Natural killer cell treated with Interleukin-12 subunit alpha and Interleukin-12 subunit beta and Interleukin-15 and Interleukin-18, amount 100 ng/mL, for 72 hours (primary cell): ENCODE measurements at regions not wholly inside any gene's neighbourhood (a gene's known extent, or its start where the extent isn't known, plus 50 kb on each side); places are given as distances from the start of the nearest gene placed in this dataset.
A peak's percentile ranks its signal among the peaks of the same experiment; 100 is the strongest.
"Not testable (repeated sequence)": the region's sequence is repeated elsewhere in the genome, so short reads cannot be mapped to it uniquely, and the experiment has no call there.

Experiments used
- ATAC-seq, 2 donors: fragments of 150-1000 bp; cut with Tn5 transposase in 1 of 2; sonication (Bioruptor Pico), chemical (Tn5 transposase) in 1 of 2; 2 replicates each; pipeline ENCODE4 v1.10.0; 2021
- DNase-seq: peaks from one replicate; pipeline ENCODE4 v3.0.0; 2022; ENCODE audit warnings: low spot score
- H3K27ac Mint-ChIP-seq, 2 donors: 1 replicate in 1 of 2; 2 replicates in 1 of 2; pipeline ENCODE4 v1.8.0; 2022; ENCODE audit warnings: mixed read lengths in 2 of 2, mild to moderate bottlenecking in 1 of 2, moderate library complexity in 1 of 2
- H3K27me3 Mint-ChIP-seq, 2 donors: 1 replicate in 1 of 2; 2 replicates in 1 of 2; pipeline ENCODE4 v1.8.0; 2022; ENCODE audit warnings: mixed read lengths in 2 of 2
- H3K36me3 Mint-ChIP-seq: one replicate; pipeline ENCODE4 v1.8.0; 2022; ENCODE audit warnings: mixed read lengths
- H3K4me1 Mint-ChIP-seq, 2 donors: 1 replicate in 1 of 2; 2 replicates in 1 of 2; pipeline ENCODE4 v1.8.0; 2022; ENCODE audit warnings: low read depth in 2 of 2, mixed read lengths in 2 of 2, mild to moderate bottlenecking in 1 of 2
- H3K4me3 Mint-ChIP-seq: one replicate; pipeline ENCODE4 v1.8.0; 2022; ENCODE audit warnings: mixed read lengths
- H3K9me3 Mint-ChIP-seq: 2 replicates; pipeline ENCODE4 v1.8.0; 2022; ENCODE audit warnings: mixed read lengths

DNA sequence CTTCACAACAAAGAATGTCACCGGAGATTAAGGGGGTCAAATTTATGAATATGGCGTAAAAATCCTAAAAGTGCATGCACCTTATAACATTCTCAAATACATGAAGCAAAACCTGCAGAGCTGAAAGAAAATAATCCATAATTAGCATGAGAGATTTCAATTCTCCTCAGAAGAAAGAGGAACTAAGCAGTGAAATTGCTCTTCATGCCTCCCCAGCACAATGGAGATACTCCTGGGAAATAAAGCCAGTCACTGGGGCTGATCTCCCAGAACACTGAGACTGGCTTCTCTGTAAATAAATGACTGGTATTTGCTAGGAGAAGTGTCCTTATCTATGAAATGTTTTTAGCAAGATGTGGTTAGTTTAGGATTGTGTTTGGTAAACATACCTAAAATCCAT, 68.1 kb downstream of the GOLGA6L6 start:
- DNase-seq, ATAC-seq, H3K4me1 Mint-ChIP-seq, H3K4me3 Mint-ChIP-seq, H3K36me3 Mint-ChIP-seq, H3K27ac Mint-ChIP-seq, H3K9me3 Mint-ChIP-seq, H3K27me3 Mint-ChIP-seq: not testable (repeated sequence)

DNA sequence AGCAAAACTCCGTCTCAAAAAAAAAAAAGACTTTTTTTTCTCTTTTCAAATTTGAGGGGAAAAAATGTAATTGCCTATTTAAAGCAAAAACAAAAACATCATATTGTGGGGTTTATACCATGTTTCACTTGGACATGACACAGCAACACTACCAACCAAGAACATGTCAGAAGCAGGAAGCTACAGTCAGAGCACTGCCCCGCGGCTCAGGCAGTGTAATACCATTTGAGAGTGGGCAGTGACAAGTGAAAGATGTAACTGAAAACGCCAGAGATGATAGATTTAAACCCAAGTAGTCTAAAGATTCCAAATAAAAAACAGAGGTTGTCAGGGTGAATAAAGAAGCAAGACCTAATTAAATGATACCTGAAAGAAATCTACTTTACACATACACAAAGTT, 68.6 kb downstream of the GOLGA6L6 start:
- not testable (repeated sequence) for H3K9me3 Mint-ChIP-seq

DNA sequence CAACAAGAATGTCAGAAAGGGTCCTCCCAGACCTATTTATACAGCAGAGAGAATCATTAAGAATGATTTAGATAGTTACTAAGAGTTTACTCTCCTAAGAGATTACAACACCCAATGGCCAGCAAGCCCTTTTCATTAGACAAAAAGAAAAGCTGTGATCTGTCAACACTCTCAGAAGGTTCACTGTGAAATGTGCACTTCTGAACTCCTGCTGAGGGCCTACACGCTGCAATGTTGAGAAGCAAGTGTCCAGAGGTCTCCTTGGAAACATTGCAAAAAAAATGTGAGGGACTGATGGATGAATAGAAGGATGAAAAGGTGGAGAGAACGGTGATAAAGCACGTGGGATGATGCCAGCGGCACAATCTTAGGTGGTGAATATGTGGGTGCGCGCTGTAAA, 70.8 kb downstream of the GOLGA6L6 start:
- H3K9me3 Mint-ChIP-seq, H3K4me1 Mint-ChIP-seq, H3K36me3 Mint-ChIP-seq, H3K27me3 Mint-ChIP-seq, H3K27ac Mint-ChIP-seq, ATAC-seq, H3K4me3 Mint-ChIP-seq, DNase-seq: not testable (repeated sequence)

More for the DNA sequence above, 68.6 kb downstream of the GOLGA6L6 start:
- not testable (repeated sequence) for H3K27me3 Mint-ChIP-seq, ATAC-seq, DNase-seq, H3K4me1 Mint-ChIP-seq, H3K4me3 Mint-ChIP-seq, H3K36me3 Mint-ChIP-seq, H3K27ac Mint-ChIP-seq

DNA sequence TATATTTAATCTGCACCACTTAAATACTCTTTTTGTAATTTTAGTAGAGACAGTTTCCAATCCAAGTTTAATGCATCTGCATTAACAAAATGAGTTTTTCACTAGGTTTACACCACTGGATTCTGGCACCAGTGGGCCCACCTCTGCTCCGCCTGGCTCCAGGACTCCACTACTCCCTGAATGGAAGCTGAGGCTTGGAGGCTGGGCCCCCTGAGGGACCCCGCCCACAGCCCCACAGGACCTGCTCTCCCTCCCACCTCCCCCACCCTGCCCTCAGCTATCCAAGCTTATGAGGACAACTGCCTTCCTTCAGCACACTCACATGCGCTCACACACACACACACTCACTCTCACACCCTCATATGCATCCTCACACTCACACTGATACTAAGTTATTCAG, 100.5 kb downstream of the GOLGA6L6 start:
- not testable (repeated sequence) for H3K27ac Mint-ChIP-seq, H3K4me1 Mint-ChIP-seq, H3K9me3 Mint-ChIP-seq, H3K4me3 Mint-ChIP-seq, ATAC-seq, DNase-seq, H3K27me3 Mint-ChIP-seq, H3K36me3 Mint-ChIP-seq

DNA sequence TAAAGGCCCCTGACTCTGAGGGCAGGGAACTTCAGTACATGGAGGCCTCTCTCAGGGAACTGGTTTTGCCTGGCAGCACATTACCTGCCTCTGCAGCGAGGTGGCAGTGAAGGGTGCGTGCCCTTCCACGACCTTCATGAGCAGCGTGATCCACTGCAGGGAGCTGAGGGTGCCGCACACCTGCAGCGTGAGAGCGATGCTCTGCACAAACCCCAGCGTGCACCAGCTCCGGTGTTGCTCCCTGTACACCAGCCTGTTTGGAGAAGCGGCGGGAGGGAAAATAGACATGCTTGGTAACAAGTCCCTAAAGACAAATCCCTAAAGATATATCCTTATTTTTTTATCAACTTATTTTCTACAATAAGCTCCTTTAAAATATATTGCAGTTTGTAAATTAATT, 101.2 kb downstream of the GOLGA6L6 start:
- not testable (repeated sequence) for H3K27ac Mint-ChIP-seq, H3K9me3 Mint-ChIP-seq, H3K4me1 Mint-ChIP-seq, H3K27me3 Mint-ChIP-seq, DNase-seq, H3K4me3 Mint-ChIP-seq, ATAC-seq, H3K36me3 Mint-ChIP-seq

DNA sequence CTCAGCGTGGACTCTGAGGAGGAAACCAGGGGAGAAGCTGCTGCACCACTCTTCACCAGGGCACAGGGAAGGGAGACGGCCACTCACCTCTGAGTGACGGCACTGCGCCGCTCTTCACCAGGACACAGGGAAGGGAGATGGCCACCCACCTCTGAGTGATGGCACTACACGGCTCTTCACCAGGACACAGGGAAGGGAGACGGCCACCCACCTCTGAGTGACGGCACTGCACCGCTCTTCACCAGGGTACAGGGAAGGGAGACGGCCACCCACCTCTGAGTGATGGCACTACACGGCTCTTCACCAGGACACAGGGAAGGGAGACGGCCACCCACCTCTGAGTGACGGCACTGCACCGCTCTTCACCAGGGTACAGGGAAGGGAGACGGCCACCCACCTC, 102.5 kb downstream of the GOLGA6L6 start:
- not testable (repeated sequence) for H3K27me3 Mint-ChIP-seq, H3K4me3 Mint-ChIP-seq, H3K9me3 Mint-ChIP-seq, DNase-seq, H3K27ac Mint-ChIP-seq, ATAC-seq, H3K36me3 Mint-ChIP-seq, H3K4me1 Mint-ChIP-seq

DNA sequence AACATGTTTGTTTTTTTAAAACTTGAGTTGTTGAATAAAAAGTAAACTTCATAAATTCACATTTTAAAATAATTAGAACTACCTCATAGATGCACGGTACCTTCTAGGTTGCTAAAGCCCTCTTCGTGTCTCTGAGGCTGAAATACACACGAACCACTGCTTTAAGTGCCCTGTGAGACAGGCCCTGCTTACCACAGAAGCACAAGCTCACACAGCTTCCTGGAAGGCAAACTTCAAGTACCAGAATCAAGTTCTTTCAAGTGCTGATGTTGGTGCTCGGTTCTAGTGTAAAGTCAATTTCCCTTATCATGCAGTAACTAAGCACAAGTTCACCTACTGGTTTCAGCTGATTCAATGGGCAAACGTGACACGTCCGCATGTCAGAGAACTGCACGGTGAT, 103.3 kb downstream of the GOLGA6L6 start:
- H3K4me1 Mint-ChIP-seq, H3K27ac Mint-ChIP-seq, H3K27me3 Mint-ChIP-seq, H3K4me3 Mint-ChIP-seq, DNase-seq, ATAC-seq, H3K36me3 Mint-ChIP-seq, H3K9me3 Mint-ChIP-seq: not testable (repeated sequence)

DNA sequence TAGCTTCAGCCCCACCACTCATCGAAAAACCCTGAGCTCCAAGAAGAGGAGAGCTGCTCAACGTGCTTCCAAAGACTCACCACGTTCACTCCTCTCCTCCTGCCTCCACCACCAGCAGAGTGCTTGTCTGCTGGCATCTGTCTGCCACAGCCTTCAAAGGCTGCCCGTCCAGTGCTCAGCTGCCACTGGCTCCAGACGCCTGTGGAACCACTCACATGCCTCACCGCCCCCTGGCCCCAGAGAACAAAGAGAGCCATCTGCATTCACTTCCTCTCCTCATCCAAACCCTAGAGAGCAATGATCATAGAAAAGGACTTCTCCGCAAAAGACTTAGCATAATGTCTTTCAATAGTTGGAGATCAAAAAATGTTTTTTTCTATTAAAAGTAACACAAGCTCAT, 108.1 kb downstream of the GOLGA6L6 start:
- not testable (repeated sequence) for H3K36me3 Mint-ChIP-seq, H3K27ac Mint-ChIP-seq, H3K27me3 Mint-ChIP-seq, ATAC-seq, H3K4me1 Mint-ChIP-seq, H3K9me3 Mint-ChIP-seq, H3K4me3 Mint-ChIP-seq, DNase-seq

DNA sequence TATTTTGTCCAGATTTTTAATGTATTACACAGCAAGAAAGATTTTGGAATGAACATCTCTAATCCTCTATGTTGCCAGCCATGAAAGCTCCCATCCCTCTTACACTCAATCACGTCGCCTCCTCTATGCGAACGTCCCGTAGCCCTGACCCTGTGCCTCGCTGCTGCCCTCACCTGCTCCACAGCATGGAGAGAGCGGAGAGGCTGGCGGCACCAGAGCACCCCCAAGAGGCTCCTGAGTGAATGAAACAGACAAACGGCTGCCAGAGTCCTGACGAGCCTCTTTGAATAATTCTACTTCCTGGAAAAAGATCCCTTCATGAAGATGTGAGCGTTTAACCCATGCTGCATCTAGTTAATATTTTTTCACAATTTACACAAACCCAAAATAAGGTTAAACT, 111.1 kb downstream of the GOLGA6L6 start:
- not testable (repeated sequence) for ATAC-seq, H3K36me3 Mint-ChIP-seq, DNase-seq, H3K9me3 Mint-ChIP-seq, H3K27ac Mint-ChIP-seq, H3K4me3 Mint-ChIP-seq, H3K4me1 Mint-ChIP-seq, H3K27me3 Mint-ChIP-seq

DNA sequence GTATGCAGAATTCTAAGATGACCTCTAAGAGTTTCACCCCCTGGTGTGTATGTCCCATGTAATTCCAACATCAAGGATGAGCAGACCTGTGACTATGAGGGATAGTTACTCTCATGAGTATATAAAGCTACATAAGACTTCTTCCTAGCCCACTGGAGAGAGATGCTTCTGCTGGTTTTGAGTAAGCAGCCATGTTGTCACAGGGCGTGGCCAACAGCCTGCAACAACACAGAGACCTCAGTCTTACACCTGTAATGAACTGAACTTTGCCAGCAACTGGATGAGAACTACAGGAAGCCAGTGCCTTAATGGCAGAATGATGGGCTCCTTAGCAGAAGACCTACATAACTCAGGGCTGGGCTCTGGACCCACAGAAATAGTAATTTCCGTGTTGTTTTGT, 120.9 kb downstream of the GOLGA6L6 start:
- H3K27ac Mint-ChIP-seq, H3K9me3 Mint-ChIP-seq, DNase-seq, H3K36me3 Mint-ChIP-seq, H3K4me3 Mint-ChIP-seq, H3K4me1 Mint-ChIP-seq, H3K27me3 Mint-ChIP-seq: not testable (repeated sequence)
- ATAC-seq = peak; percentile 23 to 43

DNA sequence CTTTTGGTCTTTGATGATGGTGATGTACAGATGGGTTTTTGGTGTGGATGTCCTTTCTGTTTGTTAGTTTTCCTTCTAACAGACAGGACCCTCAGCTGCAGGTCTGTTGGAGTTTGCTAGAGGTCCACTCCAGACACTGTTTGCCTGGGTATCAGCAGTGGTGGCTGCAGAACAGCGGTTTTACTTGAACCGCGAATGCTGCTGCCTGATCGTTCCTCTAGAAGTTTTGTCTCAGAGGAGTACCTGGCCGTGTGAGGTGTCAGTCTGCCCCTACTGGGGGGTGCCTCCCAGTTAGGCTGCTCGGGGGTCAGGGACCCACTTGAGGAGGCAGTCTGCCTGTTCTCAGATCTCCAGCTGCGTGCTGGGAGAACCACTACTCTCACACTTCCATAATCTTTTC, 125.0 kb downstream of the GOLGA6L6 start:
- H3K36me3 Mint-ChIP-seq = peaks cover 10% of the 10 kb centered on the region
- H3K4me3 Mint-ChIP-seq, H3K27ac Mint-ChIP-seq, H3K4me1 Mint-ChIP-seq, DNase-seq, ATAC-seq, H3K9me3 Mint-ChIP-seq: not testable (repeated sequence)
- peaks cover 7 to 15% of the 10 kb centered on the region in 2 donors for H3K27me3 Mint-ChIP-seq

DNA sequence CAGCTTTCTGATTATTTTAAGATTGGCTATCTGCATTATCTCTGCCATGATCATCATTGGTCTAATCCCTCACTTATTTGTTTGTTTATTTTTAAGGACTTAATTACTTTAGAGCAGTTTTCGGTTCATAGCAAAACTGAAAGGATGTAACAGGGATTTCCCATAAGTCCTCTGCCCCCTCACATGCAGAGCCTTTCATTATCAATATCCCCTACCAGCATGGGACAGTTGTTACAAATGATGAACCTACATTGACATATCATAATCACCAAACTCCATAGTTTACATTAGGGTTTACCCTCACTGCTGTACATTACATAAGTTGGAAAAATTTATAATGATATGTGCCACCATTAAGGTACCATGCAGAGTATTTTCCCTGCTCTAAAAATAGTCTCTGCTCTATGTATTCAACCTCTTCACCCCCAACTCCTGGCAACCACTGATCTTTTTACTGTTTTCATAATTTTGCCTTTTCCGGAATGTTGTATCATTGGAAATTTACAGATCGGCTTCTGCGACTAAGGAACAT, 131.9 kb downstream of the GOLGA6L6 start:
- H3K36me3 Mint-ChIP-seq, DNase-seq, H3K4me3 Mint-ChIP-seq, H3K9me3 Mint-ChIP-seq, H3K27me3 Mint-ChIP-seq, H3K4me1 Mint-ChIP-seq, H3K27ac Mint-ChIP-seq: not testable (repeated sequence)
- ATAC-seq = peak; percentile 38 to 64

DNA sequence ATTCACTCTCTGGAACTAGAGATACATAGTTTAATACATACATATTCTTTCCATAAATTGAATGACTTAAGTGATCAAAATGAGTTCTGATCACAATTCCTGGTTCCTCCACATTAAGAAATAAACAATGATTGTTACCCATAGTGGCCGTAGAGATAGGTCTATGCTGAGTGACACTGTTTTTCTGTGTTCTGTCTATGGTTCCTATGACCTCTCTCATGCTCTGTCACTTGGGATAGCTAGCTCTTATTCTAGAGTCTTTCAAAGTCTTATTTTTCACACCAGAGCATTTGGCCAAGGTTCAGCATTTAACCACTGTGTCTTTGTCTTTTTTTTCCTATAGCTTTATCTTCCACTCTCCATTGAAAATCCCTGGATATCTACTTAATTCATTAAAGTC, 132.4 kb downstream of the GOLGA6L6 start:
- Mint-ChIP-seq H3K36me3 (peaks cover under 1% of the 10 kb centered on the region), H3K4me1 (no peaks in the 10 kb centered on the region), H3K27ac (no peak overlapping the region), H3K27me3 (peaks cover 0 to under 1% of the 10 kb centered on the region in 2 donors), H3K9me3 (no peaks in the 10 kb centered on the region), H3K4me3 (no peak overlapping the region)
- ATAC-seq (peak in 1 of 2 donors; percentile 48), DNase-seq (no peak)

DNA sequence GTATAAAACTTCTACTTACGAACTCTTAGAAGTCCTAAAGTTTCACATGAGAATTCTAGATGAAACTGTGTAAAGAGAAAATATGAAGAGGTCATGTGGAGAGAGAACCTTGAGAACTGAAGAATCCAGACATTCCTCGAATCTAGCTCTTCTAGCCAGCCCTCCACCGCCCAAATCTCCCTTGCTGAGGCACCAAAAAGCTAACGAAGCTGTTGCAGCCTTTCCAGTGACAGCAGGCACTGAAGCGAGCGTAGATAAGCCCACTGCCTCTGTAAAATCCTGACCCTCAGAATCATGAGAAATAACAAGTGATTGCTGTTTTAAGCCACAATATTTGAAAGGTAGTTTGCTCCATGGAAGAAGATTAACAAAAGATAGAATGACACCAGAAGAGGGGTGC, 134.0 kb downstream of the GOLGA6L6 start:
- Mint-ChIP-seq H3K36me3 (no peaks in the 10 kb centered on the region), H3K4me3 (no peak overlapping the region), H3K4me1 (no peaks in the 10 kb centered on the region), H3K27me3 (no peaks in the 10 kb centered on the region), H3K27ac (no peak overlapping the region), H3K9me3 (no peaks in the 10 kb centered on the region)
- no peak for DNase-seq
- ATAC-seq = no peak

DNA sequence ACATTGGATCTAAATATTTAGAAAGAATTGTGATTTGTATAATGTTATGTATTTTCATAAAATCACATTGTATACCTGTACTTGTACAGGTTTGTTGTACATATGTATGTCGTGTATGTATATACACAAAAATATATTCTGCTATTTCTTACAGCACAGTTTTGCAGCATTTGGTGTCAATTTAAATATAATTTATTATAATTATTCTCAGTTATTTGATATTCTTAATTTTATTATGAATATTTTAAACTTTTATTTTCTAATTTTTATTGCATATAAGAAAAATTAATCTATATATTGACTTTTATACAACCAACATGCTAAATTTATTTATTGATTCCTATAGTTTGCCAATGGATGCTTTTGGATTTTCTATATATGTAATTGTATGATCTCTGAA, 137.0 kb downstream of the GOLGA6L6 start:
- DNase-seq, H3K9me3 Mint-ChIP-seq, H3K27ac Mint-ChIP-seq, H3K4me1 Mint-ChIP-seq, H3K4me3 Mint-ChIP-seq, ATAC-seq, H3K27me3 Mint-ChIP-seq, H3K36me3 Mint-ChIP-seq: not testable (repeated sequence)
